ENCODE measurements at regions not wholly inside any gene's neighbourhood (a gene's known extent, or its start where the extent isn't known, plus 50 kb on each side); places are given as distances from the start of the nearest gene placed in this dataset.

DNA sequence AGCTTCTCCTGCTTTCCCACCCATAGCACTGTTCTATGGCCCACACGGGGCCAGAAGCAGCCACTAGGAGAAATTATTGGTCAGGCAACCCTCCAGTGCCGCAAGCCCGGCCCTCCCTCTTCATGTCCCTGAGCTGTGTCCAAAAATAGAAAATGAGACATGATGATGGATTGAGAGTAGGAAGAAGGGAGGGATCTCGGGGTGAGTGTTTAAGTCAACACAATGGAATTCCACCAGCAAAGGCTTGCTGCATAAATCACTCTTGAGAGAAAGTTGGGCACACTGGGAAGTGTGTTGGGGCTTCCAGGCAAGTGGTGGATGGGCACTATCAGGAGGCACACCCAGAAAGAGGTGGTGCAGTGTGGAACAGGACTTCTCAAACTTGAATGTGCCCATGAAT, 94.2 kb downstream of the LLPH start:
- POLR2A ChIA-PET, result no interaction called here
- Histone ChIP-seq H3K4me2 (peak overlapping the region; percentile 54), H3K4me3 (ENCODE audit: low read depth in 2 of 2, low read length in 1 of 2) (no peak overlapping the region), H3K79me2 (ENCODE audit: insufficient read depth) (no peaks in the 10 kb centered on the region), H2AFZ (ENCODE audit: low read depth) (no peak overlapping the region), H3K27ac (ENCODE audit: low read depth in 2 of 2, low read length in 1 of 2) (peak overlapping the region; percentile 88 to 93), H3K9ac (peak overlapping the region; percentile 41; the same call in 1 of the 2 replicates), H3K9me3 (no peaks in the 10 kb centered on the region), H4K20me1 (ENCODE audit: insufficient read depth) (no peaks in the 10 kb centered on the region), H3K36me3 (replicated peaks in 1 of 2; ENCODE audit: control insufficient read depth in 1 of 2, insufficient read depth in 2 of 2, low read length in 1 of 2) (no peaks in the 10 kb centered on the region), H3F3A (replicated peaks; ENCODE audit: insufficient read depth) (peaks cover 30% of the 10 kb centered on the region), H3K4me1 (ENCODE audit: control insufficient read depth in 1 of 2, insufficient read depth in 2 of 2, low read depth in 1 of 2, low read length in 1 of 2) (peaks cover 0 to 18% of the 10 kb centered on the region in 2 experiments; a peak in 2 of 4 replicates), H3K9me2 (no peaks in the 10 kb centered on the region), H3K27me3 (ENCODE audit: insufficient read depth) (no peaks in the 10 kb centered on the region)
- DNase-seq, result no peak
- WGBS (ENCODE audit: low lambda C conversion rate), result 6% methylated on average over 4 of the region's 4 CpGs
- CTCF ChIA-PET, result interaction anchor here (1.3 kb wide), 1 partner anchor 52 kb away, joined by 4 read pairs; no protein-coding TSS in a partner anchor
- TF ChIP-seq GABPA (IDR thresholded peaks at IDR 0.05; ENCODE audit: low read depth), result no peak
- TF ChIP-seq, protein P1, sequence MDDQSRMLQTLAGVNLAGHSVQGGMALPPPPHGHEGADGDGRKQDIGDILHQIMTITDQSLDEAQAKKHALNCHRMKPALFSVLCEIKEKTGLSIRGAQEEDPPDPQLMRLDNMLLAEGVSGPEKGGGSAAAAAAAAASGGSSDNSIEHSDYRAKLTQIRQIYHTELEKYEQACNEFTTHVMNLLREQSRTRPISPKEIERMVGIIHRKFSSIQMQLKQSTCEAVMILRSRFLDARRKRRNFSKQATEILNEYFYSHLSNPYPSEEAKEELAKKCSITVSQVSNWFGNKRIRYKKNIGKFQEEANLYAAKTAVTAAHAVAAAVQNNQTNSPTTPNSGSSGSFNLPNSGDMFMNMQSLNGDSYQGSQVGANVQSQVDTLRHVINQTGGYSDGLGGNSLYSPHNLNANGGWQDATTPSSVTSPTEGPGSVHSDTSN (IDR thresholded peaks at IDR 0.05), result peak; percentile 99
- no peak for TF ChIP-seq GATA2 (CRISPR knock-in tag; IDR thresholded peaks at IDR 0.05)
- peak; percentile 38 to 96; a peak in 3 of 4 replicates for TF ChIP-seq EP300 (IDR thresholded peaks at IDR 0.05; ENCODE audit: borderline replicate concordance in 1 of 2, low read depth in 1 of 2, low read length in 1 of 2)
- TF ChIP-seq TCF12 (IDR thresholded peaks at IDR 0.05), result peak; percentile 91
- peak; percentile 100 for TF ChIP-seq MEF2A (IDR thresholded peaks at IDR 0.05; ENCODE audit: borderline replicate concordance, low read depth)
- TF ChIP-seq, protein P2, sequence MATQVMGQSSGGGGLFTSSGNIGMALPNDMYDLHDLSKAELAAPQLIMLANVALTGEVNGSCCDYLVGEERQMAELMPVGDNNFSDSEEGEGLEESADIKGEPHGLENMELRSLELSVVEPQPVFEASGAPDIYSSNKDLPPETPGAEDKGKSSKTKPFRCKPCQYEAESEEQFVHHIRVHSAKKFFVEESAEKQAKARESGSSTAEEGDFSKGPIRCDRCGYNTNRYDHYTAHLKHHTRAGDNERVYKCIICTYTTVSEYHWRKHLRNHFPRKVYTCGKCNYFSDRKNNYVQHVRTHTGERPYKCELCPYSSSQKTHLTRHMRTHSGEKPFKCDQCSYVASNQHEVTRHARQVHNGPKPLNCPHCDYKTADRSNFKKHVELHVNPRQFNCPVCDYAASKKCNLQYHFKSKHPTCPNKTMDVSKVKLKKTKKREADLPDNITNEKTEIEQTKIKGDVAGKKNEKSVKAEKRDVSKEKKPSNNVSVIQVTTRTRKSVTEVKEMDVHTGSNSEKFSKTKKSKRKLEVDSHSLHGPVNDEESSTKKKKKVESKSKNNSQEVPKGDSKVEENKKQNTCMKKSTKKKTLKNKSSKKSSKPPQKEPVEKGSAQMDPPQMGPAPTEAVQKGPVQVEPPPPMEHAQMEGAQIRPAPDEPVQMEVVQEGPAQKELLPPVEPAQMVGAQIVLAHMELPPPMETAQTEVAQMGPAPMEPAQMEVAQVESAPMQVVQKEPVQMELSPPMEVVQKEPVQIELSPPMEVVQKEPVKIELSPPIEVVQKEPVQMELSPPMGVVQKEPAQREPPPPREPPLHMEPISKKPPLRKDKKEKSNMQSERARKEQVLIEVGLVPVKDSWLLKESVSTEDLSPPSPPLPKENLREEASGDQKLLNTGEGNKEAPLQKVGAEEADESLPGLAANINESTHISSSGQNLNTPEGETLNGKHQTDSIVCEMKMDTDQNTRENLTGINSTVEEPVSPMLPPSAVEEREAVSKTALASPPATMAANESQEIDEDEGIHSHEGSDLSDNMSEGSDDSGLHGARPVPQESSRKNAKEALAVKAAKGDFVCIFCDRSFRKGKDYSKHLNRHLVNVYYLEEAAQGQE (IDR thresholded peaks at IDR 0.05; ENCODE audit: low read depth, low read length), result peak; percentile 48; the same call in 1 of the 2 replicates
- TF ChIP-seq, protein P3, sequence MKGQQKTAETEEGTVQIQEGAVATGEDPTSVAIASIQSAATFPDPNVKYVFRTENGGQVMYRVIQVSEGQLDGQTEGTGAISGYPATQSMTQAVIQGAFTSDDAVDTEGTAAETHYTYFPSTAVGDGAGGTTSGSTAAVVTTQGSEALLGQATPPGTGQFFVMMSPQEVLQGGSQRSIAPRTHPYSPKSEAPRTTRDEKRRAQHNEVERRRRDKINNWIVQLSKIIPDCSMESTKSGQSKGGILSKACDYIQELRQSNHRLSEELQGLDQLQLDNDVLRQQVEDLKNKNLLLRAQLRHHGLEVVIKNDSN (IDR thresholded peaks at IDR 0.05; ENCODE audit: borderline replicate concordance, low read depth), result no peak
- TF ChIP-seq TEAD4 (IDR thresholded peaks at IDR 0.05; ENCODE audit: borderline replicate concordance, insufficient read depth), result peak; percentile 93
- TF ChIP-seq EZH2phosphoT487 (IDR thresholded peaks at IDR 0.05; ENCODE audit: borderline replicate concordance, low read depth), result no peak
- TF ChIP-seq POLR2AphosphoS5 (IDR thresholded peaks at IDR 0.05; ENCODE audit: low read depth, low read length), result peak; percentile 81; the same call in 1 of the 2 replicates
- TF ChIP-seq, protein P4, sequence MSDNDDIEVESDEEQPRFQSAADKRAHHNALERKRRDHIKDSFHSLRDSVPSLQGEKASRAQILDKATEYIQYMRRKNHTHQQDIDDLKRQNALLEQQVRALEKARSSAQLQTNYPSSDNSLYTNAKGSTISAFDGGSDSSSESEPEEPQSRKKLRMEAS (IDR thresholded peaks at IDR 0.05; ENCODE audit: low read depth), result peak; percentile 89
- TF ChIP-seq, protein P5, sequence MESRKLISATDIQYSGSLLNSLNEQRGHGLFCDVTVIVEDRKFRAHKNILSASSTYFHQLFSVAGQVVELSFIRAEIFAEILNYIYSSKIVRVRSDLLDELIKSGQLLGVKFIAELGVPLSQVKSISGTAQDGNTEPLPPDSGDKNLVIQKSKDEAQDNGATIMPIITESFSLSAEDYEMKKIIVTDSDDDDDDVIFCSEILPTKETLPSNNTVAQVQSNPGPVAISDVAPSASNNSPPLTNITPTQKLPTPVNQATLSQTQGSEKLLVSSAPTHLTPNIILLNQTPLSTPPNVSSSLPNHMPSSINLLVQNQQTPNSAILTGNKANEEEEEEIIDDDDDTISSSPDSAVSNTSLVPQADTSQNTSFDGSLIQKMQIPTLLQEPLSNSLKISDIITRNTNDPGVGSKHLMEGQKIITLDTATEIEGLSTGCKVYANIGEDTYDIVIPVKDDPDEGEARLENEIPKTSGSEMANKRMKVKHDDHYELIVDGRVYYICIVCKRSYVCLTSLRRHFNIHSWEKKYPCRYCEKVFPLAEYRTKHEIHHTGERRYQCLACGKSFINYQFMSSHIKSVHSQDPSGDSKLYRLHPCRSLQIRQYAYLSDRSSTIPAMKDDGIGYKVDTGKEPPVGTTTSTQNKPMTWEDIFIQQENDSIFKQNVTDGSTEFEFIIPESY (IDR thresholded peaks at IDR 0.05; ENCODE audit: borderline replicate concordance, low read depth), result peak; percentile 79; the same call in 1 of the 2 replicates
- peak; percentile 93 for TF ChIP-seq FOSL2 (IDR thresholded peaks at IDR 0.05; ENCODE audit: borderline replicate concordance, low read depth)
- TF ChIP-seq, protein P6, sequence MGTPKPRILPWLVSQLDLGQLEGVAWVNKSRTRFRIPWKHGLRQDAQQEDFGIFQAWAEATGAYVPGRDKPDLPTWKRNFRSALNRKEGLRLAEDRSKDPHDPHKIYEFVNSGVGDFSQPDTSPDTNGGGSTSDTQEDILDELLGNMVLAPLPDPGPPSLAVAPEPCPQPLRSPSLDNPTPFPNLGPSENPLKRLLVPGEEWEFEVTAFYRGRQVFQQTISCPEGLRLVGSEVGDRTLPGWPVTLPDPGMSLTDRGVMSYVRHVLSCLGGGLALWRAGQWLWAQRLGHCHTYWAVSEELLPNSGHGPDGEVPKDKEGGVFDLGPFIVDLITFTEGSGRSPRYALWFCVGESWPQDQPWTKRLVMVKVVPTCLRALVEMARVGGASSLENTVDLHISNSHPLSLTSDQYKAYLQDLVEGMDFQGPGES (IDR thresholded peaks at IDR 0.05; ENCODE audit: low read depth, low read length), result no peak
- peak; percentile 86 for TF ChIP-seq NFIC (IDR thresholded peaks at IDR 0.05; ENCODE audit: borderline replicate concordance)
- TF ChIP-seq NRF1 (IDR thresholded peaks at IDR 0.05; ENCODE audit: low read depth, low read length), result no peak
- TF ChIP-seq, protein P7, sequence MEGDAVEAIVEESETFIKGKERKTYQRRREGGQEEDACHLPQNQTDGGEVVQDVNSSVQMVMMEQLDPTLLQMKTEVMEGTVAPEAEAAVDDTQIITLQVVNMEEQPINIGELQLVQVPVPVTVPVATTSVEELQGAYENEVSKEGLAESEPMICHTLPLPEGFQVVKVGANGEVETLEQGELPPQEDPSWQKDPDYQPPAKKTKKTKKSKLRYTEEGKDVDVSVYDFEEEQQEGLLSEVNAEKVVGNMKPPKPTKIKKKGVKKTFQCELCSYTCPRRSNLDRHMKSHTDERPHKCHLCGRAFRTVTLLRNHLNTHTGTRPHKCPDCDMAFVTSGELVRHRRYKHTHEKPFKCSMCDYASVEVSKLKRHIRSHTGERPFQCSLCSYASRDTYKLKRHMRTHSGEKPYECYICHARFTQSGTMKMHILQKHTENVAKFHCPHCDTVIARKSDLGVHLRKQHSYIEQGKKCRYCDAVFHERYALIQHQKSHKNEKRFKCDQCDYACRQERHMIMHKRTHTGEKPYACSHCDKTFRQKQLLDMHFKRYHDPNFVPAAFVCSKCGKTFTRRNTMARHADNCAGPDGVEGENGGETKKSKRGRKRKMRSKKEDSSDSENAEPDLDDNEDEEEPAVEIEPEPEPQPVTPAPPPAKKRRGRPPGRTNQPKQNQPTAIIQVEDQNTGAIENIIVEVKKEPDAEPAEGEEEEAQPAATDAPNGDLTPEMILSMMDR (IDR thresholded peaks at IDR 0.05), result peak; percentile 41
- peak; percentile 35; the same call in 1 of the 2 replicates for TF ChIP-seq FOXM1 (IDR thresholded peaks at IDR 0.05; ENCODE audit: low read depth)
- TF ChIP-seq RCOR1 (IDR thresholded peaks at IDR 0.05; ENCODE audit: low read length), result no peak
- TF ChIP-seq JUND (IDR thresholded peaks at IDR 0.05), result peak; percentile 96
- peak; percentile 82; the same call in 1 of the 2 replicates for TF ChIP-seq RXRA (IDR thresholded peaks at IDR 0.05; ENCODE audit: borderline replicate concordance, low read depth)
- TF ChIP-seq SMC3 (IDR thresholded peaks at IDR 0.05; ENCODE audit: low read depth, low read length), result peak; percentile 14
